Lower leg skin (tissue), 4 donors: ENCODE measurements at regions not wholly inside any gene's neighbourhood (a gene's known extent, or its start where the extent isn't known, plus 50 kb on each side); places are given as distances from the start of the nearest gene placed in this dataset.

ENCODE experiments used
- DNase-seq, 2 donors: peaks; one replicate each; pipeline ENCODE4 v3.0.0-alpha.2; 2019; ENCODE audit warnings: low spot score in 2 of 2
- H3K4me3 ChIP-seq: fragments of 200-600 bp; sonication (generic); 2 replicates; pipeline ENCODE4 v1.5.1; 2017; ENCODE audit warnings: mild to moderate bottlenecking, low read depth; ENCODE audit not compliant: poor library complexity, severe bottlenecking
- POLR2A ChIP-seq, 2 donors: fragments of 450-650 bp; IDR thresholded peaks; one replicate each; pipeline ENCODE4 v1.6.1; 2016 to 2017; ENCODE audit warnings: antibody characterized with exemption in 2 of 2, mild to moderate bottlenecking in 1 of 2, moderate library complexity in 1 of 2
- WGBS, 2 donors: methylation state at CpG; one replicate each; pipeline ENCODE4 v1.1.5; 2018; 5-methylcytosine and 5-hydroxymethylcytosine counted together
- intact Hi-C: fragments of 100-400 bp; cut with DNase I; formaldehyde crosslinking; loops from one replicate; pipeline ENCODE4 v1.15.0; 2023; ENCODE audit warnings: low total_unique reads
- TF ChIP-seq, protein P1 (sequence below), 3 donors: fragments of 450-650 bp; IDR thresholded peaks; one replicate each; pipeline ENCODE4 v1.5.1; 2016; ENCODE audit warnings: antibody characterized with exemption in 3 of 3, mild to moderate bottlenecking in 3 of 3, moderate library complexity in 2 of 3

GRCh38 chr9:108410161-108410560 lies 445.6 kb downstream of the ACTL7B start:
- H3K4me3 ChIP-seq, result no peak overlapping the region
- 57 to 59% methylated on average over 1 of the region's 1 CpG for WGBS, 2 donors
- no peak for TF ChIP-seq POLR2A (IDR thresholded peaks at IDR 0.05)
- TF ChIP-seq, protein P1, sequence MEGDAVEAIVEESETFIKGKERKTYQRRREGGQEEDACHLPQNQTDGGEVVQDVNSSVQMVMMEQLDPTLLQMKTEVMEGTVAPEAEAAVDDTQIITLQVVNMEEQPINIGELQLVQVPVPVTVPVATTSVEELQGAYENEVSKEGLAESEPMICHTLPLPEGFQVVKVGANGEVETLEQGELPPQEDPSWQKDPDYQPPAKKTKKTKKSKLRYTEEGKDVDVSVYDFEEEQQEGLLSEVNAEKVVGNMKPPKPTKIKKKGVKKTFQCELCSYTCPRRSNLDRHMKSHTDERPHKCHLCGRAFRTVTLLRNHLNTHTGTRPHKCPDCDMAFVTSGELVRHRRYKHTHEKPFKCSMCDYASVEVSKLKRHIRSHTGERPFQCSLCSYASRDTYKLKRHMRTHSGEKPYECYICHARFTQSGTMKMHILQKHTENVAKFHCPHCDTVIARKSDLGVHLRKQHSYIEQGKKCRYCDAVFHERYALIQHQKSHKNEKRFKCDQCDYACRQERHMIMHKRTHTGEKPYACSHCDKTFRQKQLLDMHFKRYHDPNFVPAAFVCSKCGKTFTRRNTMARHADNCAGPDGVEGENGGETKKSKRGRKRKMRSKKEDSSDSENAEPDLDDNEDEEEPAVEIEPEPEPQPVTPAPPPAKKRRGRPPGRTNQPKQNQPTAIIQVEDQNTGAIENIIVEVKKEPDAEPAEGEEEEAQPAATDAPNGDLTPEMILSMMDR (IDR thresholded peaks at IDR 0.05), result no peak
- intact Hi-C loops, result no loop called here
- DNase-seq, result no peak

DNA sequence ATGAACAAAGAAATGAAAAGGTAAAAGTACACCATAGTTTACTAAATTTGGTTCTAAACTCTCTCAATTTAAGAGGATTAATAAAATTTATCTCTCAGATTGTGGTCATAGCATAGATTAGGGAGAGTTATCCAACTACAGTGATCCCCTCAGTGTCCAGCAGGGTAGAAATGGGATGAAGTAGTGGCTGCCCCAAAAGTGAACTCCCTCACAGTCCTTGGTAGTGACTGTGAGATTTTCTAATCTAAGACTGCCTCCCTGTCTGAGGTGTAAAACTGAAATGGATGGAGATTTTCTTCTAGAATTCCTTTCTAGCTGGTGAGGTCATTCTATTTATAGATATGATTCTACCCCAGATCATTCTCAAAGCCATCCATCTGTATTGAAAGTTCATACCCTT lies 455.5 kb downstream of the ACTL7B start:
- TF ChIP-seq, protein P1 (IDR thresholded peaks at IDR 0.05), result no peak
- TF ChIP-seq POLR2A (IDR thresholded peaks at IDR 0.05), result no peak
- H3K4me3 ChIP-seq, result no peak overlapping the region
- no peak for DNase-seq
- intact Hi-C loops, result no loop called here

- DNase-seq, result no peak
- H3K4me3 ChIP-seq, result no peak overlapping the region
- intact Hi-C loops, result no loop called here
- TF ChIP-seq, protein P1 (IDR thresholded peaks at IDR 0.05), result no peak
- TF ChIP-seq POLR2A (IDR thresholded peaks at IDR 0.05), result no peak
- WGBS, 2 donors, result 78% methylated on average over 2 of the region's 2 CpGs
These were observed 455.9 kb downstream of the ACTL7B start for GRCh38 chr9:108399851-108400250.

DNA sequence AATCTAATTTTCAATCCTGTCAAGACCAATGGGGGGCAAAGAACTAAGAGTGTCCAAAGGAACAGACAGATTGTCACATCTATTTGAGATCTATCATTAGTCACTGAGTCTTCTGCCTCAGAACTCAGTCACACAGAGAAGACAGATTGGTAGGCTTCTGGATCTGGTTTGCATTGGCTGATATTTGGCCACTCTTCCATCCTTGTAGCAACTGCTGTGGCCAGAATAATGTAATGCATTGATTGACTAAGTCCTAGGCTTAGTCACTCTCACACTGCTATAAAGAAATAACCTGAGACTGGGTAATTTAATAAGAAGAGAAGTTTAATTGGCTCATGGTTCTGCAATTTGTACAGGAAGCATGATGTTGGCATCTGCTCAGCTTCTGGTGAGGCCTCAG lies 458.5 kb downstream of the ACTL7B start:
- intact Hi-C loops, result no loop called here
- H3K4me3 ChIP-seq, result no peak overlapping the region
- DNase-seq, result no peak
- no peak for TF ChIP-seq POLR2A (IDR thresholded peaks at IDR 0.05)
- TF ChIP-seq, protein P1 (IDR thresholded peaks at IDR 0.05), result no peak

DNA sequence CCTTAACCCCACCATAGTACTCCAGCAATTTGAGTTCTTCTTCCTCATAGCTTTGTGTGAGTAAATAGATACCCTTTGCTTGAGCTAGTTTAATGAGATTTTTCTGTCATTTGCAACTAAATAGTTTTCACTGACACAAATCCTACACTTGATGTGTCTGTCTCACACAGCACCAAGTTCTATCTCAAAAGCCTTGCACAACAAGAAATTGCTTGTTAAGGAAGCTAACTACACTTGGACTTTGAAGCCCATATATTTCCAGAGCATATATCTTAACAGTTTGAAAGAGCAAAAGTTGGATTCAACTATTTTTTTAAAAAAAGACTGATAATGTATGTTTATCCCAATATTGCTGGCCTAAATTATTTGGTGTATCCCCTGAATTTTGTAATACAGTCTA lies 459.2 kb downstream of the ACTL7B start:
- no peak overlapping the region for H3K4me3 ChIP-seq
- DNase-seq, result no peak
- TF ChIP-seq, protein P1 (IDR thresholded peaks at IDR 0.05), result no peak
- TF ChIP-seq POLR2A (IDR thresholded peaks at IDR 0.05), result no peak
- intact Hi-C loops, result no loop called here

DNA sequence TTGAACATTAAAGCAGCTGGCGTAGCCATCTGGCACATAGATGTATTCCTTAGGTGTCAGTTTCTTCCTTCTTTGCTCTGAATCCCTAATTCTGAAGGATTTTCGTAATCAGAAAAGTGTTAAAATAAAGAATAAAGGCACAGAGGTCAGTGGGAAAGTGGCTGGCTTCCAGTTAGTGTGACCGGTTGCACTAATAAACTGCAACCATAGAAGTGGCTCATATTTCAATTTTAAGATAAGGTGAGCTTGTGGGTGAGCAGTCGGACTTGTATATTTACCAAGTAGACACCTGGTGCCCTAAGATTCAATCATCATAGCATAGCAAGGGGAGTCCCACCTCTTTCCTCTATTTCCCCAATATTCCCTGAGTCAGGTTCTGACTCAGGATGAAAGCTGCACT lies 459.6 kb downstream of the ACTL7B start:
- TF ChIP-seq, protein P1 (IDR thresholded peaks at IDR 0.05), result no peak
- no peak for TF ChIP-seq POLR2A (IDR thresholded peaks at IDR 0.05)
- H3K4me3 ChIP-seq, result no peak overlapping the region
- 78 to 79% methylated on average over 4 of the region's 4 CpGs for WGBS, 2 donors
- DNase-seq, result no peak
- intact Hi-C loops, result no loop called here
